Adrenal gland (tissue), 5 donors: ENCODE measurements at regions not wholly inside any gene's neighbourhood (a gene's known extent, or its start where the extent isn't known, plus 50 kb on each side); places are given as distances from the start of the nearest gene placed in this dataset.

Source experiments
- CTCF ChIP-seq, 6 experiments: fragments of 450-650 bp in 4 of 6; fragments of 200-600 bp in 2 of 6; sonication (generic) in 1 of 6; IDR thresholded peaks; 1 replicate in 5 of 6; 2 replicates in 1 of 6; pipeline versions ENCODE4 v1.5.1 to v1.8.0; 2016 to 2021; ENCODE audit warnings: antibody characterized with exemption in 6 of 6, mild to moderate bottlenecking in 2 of 6, moderate library complexity in 1 of 6
- POLR2A ChIP-seq, 2 donors: fragments of 450-650 bp; IDR thresholded peaks; one replicate each; pipeline ENCODE4 v1.6.1; 2017; ENCODE audit warnings: antibody characterized with exemption in 2 of 2, mild to moderate bottlenecking in 2 of 2, moderate library complexity in 1 of 2
- donor health status: DM: no; HTN: no; CAD: no.

GRCh38 chr15:62279041-62279440 is 114.0 kb upstream of the C2CD4B start:
- TF ChIP-seq CTCF (IDR thresholded peaks at IDR 0.05) = no peak
- TF ChIP-seq POLR2A (IDR thresholded peaks at IDR 0.05) = no peak
